T-helper 17 cell (primary cell): ENCODE measurements at regions not wholly inside any gene's neighbourhood (a gene's known extent, or its start where the extent isn't known, plus 50 kb on each side); places are given as distances from the start of the nearest gene placed in this dataset.
"Not testable (repeated sequence)": the region's sequence is repeated elsewhere in the genome, so short reads cannot be mapped to it uniquely, and the experiment has no call there.

Experiments
- ATAC-seq: fragments of 150-1000 bp; cut with Tn5 transposase; 2 replicates; pipeline ENCODE4 v1.10.0; 2021; ENCODE audit warnings: mild to moderate bottlenecking, moderate library complexity
- DNase-seq, 3 donors: peaks; one replicate each; pipeline versions ENCODE4 v3.0.0 to v3.0.0-alpha.2; 2020 to 2021
- H3K9me3 ChIP-seq: one replicate; pipeline ENCODE4 v1.7.0; 2013; ENCODE audit warnings: low read length, mild to moderate bottlenecking; ENCODE audit not compliant: control insufficient read depth, poor library complexity, severe bottlenecking
- H3K27ac Mint-ChIP-seq: one replicate; pipeline ENCODE4 v1.8.0; 2022; ENCODE audit warnings: mild to moderate bottlenecking, moderate library complexity, mixed read lengths
- H3K27me3 Mint-ChIP-seq: one replicate; pipeline ENCODE4 v1.8.0; 2022; ENCODE audit warnings: mixed read lengths
- H3K36me3 Mint-ChIP-seq: one replicate; pipeline ENCODE4 v1.8.0; 2022; ENCODE audit warnings: low read depth, mixed read lengths
- H3K4me1 Mint-ChIP-seq: one replicate; pipeline ENCODE4 v1.8.0; 2022; ENCODE audit warnings: mild to moderate bottlenecking, mixed read lengths
- H3K4me3 Mint-ChIP-seq: one replicate; pipeline ENCODE4 v1.8.0; 2022; ENCODE audit warnings: mild to moderate bottlenecking, moderate library complexity, mixed read lengths

DNA sequence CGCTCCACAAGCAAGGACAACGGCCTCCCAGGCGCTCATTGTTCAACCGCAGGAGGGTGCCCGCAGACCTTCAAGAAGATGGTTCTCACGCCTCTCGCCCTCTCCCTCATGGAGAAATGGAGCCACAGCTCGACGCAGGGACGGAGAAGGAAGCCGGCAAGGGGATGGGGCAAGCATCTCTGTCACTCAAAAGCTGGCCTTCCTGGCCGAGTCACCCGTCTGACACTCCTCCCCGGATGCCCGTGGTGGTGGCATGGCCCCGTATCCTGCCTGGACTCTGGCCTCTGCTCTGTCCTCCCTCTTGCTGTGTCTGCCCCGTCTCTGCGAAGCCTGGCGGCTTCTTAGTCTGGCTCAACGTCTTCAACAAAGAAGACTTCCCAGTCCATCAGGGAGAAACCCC lies 1405.7 kb upstream of the PCDH10 start:
- not testable (repeated sequence) for ATAC-seq, DNase-seq

DNA sequence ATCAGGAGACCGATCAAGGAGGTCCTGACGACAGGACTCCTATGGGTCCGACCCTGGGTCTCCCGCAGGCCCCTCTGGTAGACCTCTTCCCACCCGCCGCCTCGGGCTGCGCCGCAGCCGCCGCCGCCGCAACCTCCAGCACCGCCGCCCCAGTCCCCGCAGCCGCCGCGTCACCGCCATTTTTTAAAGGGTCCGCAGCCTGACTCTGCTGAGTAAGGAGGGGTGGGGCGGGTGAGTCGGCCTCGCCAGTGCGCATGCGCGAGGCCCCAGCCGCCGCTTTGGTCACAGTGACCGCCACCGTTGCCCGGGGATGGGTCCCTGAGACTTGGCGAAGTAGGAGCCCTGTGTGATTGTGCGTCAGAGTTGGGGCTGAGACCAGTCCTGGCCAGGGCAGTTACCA lies 1401.9 kb upstream of the PCDH10 start:
- H3K27me3 Mint-ChIP-seq, H3K9me3 ChIP-seq, H3K4me3 Mint-ChIP-seq, ATAC-seq, H3K36me3 Mint-ChIP-seq, H3K27ac Mint-ChIP-seq, H3K4me1 Mint-ChIP-seq, DNase-seq: not testable (repeated sequence)

More for the DNA sequence above, 1405.7 kb upstream of the PCDH10 start:
- not testable (repeated sequence) for H3K27me3 Mint-ChIP-seq, H3K36me3 Mint-ChIP-seq, H3K9me3 ChIP-seq, H3K4me3 Mint-ChIP-seq, H3K4me1 Mint-ChIP-seq, H3K27ac Mint-ChIP-seq

- ATAC-seq, H3K4me3 Mint-ChIP-seq, H3K27ac Mint-ChIP-seq, H3K27me3 Mint-ChIP-seq, H3K4me1 Mint-ChIP-seq, H3K36me3 Mint-ChIP-seq, H3K9me3 ChIP-seq, DNase-seq: not testable (repeated sequence)
Measured at GRCh38 chr4:131749224-131749623, 1399.9 kb upstream of the PCDH10 start.

DNA sequence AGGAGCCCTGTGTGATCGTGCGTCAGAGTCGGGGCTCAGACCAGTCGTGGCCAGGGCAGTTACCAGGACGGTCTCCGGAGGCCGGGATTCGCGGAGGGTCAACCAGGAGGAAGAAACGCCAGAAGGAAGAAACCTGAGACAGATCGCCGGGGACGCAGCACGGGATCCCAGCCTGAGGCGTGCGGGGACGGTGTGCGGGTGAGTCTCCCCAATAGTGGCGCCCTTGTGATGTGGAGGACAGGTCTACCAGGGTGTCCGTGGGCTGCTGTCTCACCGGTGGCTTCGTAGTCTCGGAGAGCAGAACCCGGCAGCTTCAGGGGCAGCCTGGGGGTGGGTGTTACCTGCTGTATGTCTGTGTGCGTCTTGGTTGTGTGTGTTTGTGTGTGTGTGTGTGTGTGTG lies 1399.1 kb upstream of the PCDH10 start:
- ATAC-seq, H3K36me3 Mint-ChIP-seq, H3K27me3 Mint-ChIP-seq, H3K4me1 Mint-ChIP-seq, H3K27ac Mint-ChIP-seq, H3K9me3 ChIP-seq, DNase-seq, H3K4me3 Mint-ChIP-seq: not testable (repeated sequence)

GRCh38 chr4:131750469-131750868 lies 1398.6 kb upstream of the PCDH10 start:
- not testable (repeated sequence) for H3K27ac Mint-ChIP-seq, ATAC-seq, H3K9me3 ChIP-seq, H3K27me3 Mint-ChIP-seq, H3K4me1 Mint-ChIP-seq, H3K36me3 Mint-ChIP-seq, H3K4me3 Mint-ChIP-seq
- peak in 1 of 3 donors; percentile 25 for DNase-seq

GRCh38 chr4:131762234-131762633 lies 1386.9 kb upstream of the PCDH10 start:
- not testable (repeated sequence) for H3K9me3 ChIP-seq, H3K27ac Mint-ChIP-seq, DNase-seq, H3K36me3 Mint-ChIP-seq, ATAC-seq, H3K4me3 Mint-ChIP-seq, H3K4me1 Mint-ChIP-seq, H3K27me3 Mint-ChIP-seq

DNA sequence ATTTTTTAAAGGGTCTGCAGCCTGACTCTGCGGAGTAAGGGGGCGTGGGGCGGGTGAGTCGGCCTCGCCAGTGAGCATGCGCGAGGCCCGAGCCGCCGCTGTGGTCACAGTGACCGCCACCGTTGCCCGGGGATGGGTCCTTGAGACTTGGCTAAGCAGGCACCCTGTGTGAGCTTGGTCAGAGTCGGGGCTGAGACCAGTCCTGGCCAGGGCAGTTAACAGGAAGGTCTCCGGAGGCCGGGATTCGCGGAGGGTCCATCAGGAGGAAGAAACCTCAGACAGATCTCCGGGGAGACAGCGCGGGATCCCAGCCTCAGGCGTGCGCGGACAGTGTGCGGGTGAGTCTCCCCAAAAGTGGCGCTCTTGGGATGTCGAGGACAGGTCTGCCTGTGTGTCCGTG lies 1384.4 kb upstream of the PCDH10 start:
- H3K27ac Mint-ChIP-seq: no peak overlapping the region

DNA sequence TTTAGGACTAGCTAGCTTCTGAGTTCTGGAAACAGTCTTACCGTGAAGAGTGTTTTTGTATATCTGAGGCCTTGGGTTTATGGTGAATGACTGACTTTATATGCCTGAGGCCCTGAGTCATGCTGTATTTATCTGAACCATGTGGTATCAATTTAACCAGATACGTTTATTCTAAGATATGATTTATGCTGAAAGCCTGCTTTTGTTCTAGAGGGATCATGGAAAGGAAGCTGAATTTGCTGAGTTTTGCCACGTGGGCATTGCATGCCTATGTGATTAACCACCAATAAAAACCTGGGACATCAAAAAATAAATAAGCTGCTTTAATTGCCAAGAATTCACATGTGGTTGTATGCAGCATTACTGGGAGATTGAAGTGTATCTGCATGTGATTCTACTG lies 1374.7 kb upstream of the PCDH10 start:
- not testable (repeated sequence) for H3K27me3 Mint-ChIP-seq, H3K4me3 Mint-ChIP-seq, H3K9me3 ChIP-seq, H3K27ac Mint-ChIP-seq, ATAC-seq, DNase-seq, H3K36me3 Mint-ChIP-seq, H3K4me1 Mint-ChIP-seq

More for the DNA sequence above, 1384.4 kb upstream of the PCDH10 start:
- H3K9me3 ChIP-seq: no peaks in the 10 kb centered on the region
- no peaks in the 10 kb centered on the region for H3K36me3 Mint-ChIP-seq
- no peaks in the 10 kb centered on the region for H3K27me3 Mint-ChIP-seq
- H3K4me1 Mint-ChIP-seq: no peaks in the 10 kb centered on the region
- DNase-seq: no peak
- no peak overlapping the region for H3K4me3 Mint-ChIP-seq
- ATAC-seq: no peak

- not testable (repeated sequence) for H3K27ac Mint-ChIP-seq, H3K4me3 Mint-ChIP-seq, H3K9me3 ChIP-seq, H3K4me1 Mint-ChIP-seq, DNase-seq, H3K27me3 Mint-ChIP-seq, H3K36me3 Mint-ChIP-seq, ATAC-seq
Measured at GRCh38 chr4:131810565-131810964, 1338.5 kb upstream of the PCDH10 start.
